Activated naive CD4-positive, alpha-beta T cell treated with anti-CD3 and anti-CD28 coated beads, Interleukin-2, amount 50 U/mL, for 72 hours (primary cell): ENCODE measurements at regions not wholly inside any gene's neighbourhood (a gene's known extent, or its start where the extent isn't known, plus 50 kb on each side); places are given as distances from the start of the nearest gene placed in this dataset.
"Not testable (repeated sequence)": the region's sequence is repeated elsewhere in the genome, so short reads cannot be mapped to it uniquely, and the experiment has no call there.

Source experiments
- ATAC-seq, 2 donors: fragments of 150-1000 bp; cut with Tn5 transposase; 2 replicates each; pipeline ENCODE4 v1.10.0; 2021; ENCODE audit warnings: mild to moderate bottlenecking in 2 of 2, moderate library complexity in 2 of 2
- DNase-seq, 2 donors: peaks; one replicate each; pipeline ENCODE4 v3.0.0; 2021 to 2022; ENCODE audit warnings: low spot score in 2 of 2
- H3K27ac Mint-ChIP-seq, 2 donors: one replicate each; pipeline ENCODE4 v1.8.0; 2022; ENCODE audit warnings: mild to moderate bottlenecking in 2 of 2, mixed read lengths in 2 of 2
- H3K36me3 Mint-ChIP-seq, 2 donors: one replicate each; pipeline ENCODE4 v1.8.0; 2022; ENCODE audit warnings: mixed read lengths in 2 of 2
- H3K9me3 Mint-ChIP-seq, 2 donors: one replicate each; pipeline ENCODE4 v1.8.0; 2022; ENCODE audit warnings: mixed read lengths in 2 of 2

GRCh38 chr17:33908363-33909064 is 346.6 kb upstream of the CCL2 start:
- ATAC-seq = no peak
- H3K36me3 Mint-ChIP-seq = no peaks in the 10 kb centered on the region

DNA sequence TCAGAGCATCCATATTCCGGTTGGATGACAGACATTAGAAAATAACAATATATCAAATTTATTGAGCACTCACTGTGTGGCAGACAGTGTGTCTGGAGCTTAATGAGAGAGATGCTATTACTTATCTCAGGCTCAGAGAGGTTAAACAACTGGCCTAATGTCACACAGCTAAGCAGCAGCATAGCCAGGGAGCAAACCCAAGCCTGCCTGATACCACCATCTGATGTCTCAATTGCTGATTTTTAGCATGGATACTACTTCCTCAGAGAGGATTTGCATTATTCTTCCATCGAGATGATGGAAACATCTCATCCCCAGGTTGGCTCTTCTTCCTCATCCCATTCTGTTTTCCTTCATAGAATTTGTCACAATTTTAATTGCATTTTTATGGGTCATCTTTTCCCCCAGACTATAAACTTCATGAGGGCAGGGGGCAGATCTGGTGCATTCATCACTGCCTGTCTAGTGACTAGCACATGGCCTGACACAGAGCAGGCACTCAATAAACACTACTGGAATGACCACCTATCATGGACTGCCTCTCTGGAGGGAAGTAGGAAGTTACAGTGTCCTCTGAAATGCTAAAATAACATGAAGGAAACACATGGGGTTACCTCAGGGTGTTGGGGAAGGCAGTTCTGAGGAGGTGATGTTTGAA is 344.8 kb upstream of the CCL2 start:
- no peak for DNase-seq
- H3K36me3 Mint-ChIP-seq = no peaks in the 10 kb centered on the region
- H3K9me3 Mint-ChIP-seq = peaks cover 0 to 3% of the 10 kb centered on the region in 2 donors
- no peak for ATAC-seq
- H3K27ac Mint-ChIP-seq = no peak overlapping the region

More at GRCh38 chr17:33908363-33909064, 346.6 kb upstream of the CCL2 start:
- H3K9me3 Mint-ChIP-seq = peaks cover 0 to 3% of the 10 kb centered on the region in 2 donors
- H3K27ac Mint-ChIP-seq = peak overlapping the region in 1 of 2 donors; percentile 9
- DNase-seq = no peak

GRCh38 chr17:33914125-33914524 is 341.0 kb upstream of the CCL2 start:
- no peak for ATAC-seq
- H3K27ac Mint-ChIP-seq = no peak overlapping the region
- H3K36me3 Mint-ChIP-seq = no peaks in the 10 kb centered on the region
- peaks cover 0 to 4% of the 10 kb centered on the region in 2 donors for H3K9me3 Mint-ChIP-seq
- no peak for DNase-seq

- DNase-seq = no peak
- no peaks in the 10 kb centered on the region for H3K9me3 Mint-ChIP-seq
- H3K36me3 Mint-ChIP-seq = no peaks in the 10 kb centered on the region
- no peak for ATAC-seq
- no peak overlapping the region for H3K27ac Mint-ChIP-seq
Measured at GRCh38 chr17:33922971-33923370, 332.1 kb upstream of the CCL2 start.

DNA sequence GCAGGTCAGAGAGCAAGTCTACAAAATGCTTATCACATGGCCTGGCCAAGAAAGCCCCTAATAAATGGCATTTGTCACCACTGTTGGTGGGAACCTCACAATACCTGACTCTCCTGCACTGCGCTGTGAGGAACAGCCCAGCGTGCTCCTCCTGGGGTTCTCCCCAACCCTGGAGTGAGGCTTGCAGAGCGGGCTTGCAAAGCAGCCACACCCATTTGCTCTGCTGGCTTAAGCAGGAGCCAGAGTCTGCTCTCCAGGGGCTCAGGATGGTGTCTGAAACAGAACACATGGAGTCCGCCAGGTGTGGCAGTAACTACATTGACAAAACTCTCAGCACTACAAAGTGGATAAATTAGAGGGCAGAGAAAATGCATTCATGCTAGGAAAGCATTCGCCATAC is 331.0 kb upstream of the CCL2 start:
- no peaks in the 10 kb centered on the region for H3K36me3 Mint-ChIP-seq
- H3K27ac Mint-ChIP-seq = no peak overlapping the region
- no peaks in the 10 kb centered on the region for H3K9me3 Mint-ChIP-seq
- DNase-seq (no peak), ATAC-seq (no peak)

- Mint-ChIP-seq H3K36me3 (no peaks in the 10 kb centered on the region), H3K9me3 (no peaks in the 10 kb centered on the region), H3K27ac (no peak overlapping the region)
- no peak for ATAC-seq
- DNase-seq = no peak
Measured at GRCh38 chr17:33925649-33926048, 329.4 kb upstream of the CCL2 start.

GRCh38 chr17:33927732-33928133 is 327.4 kb upstream of the CCL2 start:
- Mint-ChIP-seq H3K36me3 (no peaks in the 10 kb centered on the region), H3K9me3 (no peaks in the 10 kb centered on the region), H3K27ac (no peak overlapping the region)
- DNase-seq = no peak
- peak in 1 of 2 donors; percentile 64 for ATAC-seq

DNA sequence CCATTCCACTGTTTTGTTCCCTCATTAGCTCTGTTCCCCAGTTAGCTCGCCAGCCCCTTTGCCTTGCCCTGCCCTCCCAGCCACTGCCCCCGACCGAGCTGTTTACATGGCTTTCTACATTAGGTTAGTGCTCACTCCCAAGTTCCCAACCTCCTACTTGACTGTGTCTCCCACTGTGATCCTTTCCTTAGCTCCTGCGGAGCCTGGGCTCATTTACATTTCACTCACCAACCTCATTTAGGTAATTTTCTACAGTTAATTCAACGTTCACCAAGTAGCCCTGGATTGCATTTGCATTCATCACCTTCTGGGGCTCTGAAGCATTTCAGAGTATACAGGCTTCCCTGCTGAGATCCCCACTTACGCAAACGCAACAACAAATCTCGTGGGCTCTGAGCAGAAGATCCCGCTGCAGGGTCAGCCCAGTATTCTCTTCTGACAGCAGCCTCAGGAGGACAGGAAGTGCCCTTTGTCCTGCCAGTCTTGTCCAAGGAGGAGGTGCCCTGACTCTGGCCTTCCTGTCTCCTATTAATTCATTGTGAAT is 325.8 kb upstream of the CCL2 start:
- no peaks in the 10 kb centered on the region for H3K9me3 Mint-ChIP-seq
- no peak overlapping the region for H3K27ac Mint-ChIP-seq
- no peaks in the 10 kb centered on the region for H3K36me3 Mint-ChIP-seq
- ATAC-seq = no peak
- no peak for DNase-seq

DNA sequence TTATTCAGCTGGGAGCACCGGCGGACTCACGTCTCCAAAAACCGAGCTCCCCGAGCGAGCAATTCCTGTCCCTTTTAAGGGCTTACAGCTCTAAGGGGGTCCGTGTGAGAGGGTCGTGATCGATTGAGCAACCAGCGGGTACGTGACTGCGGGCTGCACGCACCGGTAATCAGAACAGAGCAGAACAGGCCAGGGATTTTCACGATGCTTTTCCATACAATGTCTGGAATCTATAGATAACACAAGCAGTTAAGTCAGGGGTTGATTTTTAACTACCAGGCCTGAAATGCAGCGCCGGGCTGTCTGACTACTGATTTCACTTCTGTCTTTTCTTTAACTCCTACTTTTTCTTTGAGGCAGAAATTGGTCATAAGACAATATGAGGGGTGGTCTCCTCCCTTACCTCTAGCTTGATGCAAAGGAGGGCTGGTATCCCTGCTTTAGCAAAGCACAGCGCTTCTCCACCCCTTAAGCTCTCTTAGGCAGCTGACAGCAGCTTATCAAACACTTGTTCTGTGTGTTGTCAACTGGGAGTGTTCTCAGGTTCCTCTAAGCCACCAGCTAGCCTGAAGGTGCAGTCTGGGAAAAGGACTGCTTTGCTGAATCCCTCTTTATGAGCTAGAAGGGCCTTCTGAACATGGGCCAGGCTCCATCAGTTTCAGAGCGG is 323.8 kb upstream of the CCL2 start:
- not testable (repeated sequence) for DNase-seq, H3K36me3 Mint-ChIP-seq, ATAC-seq, H3K27ac Mint-ChIP-seq, H3K9me3 Mint-ChIP-seq

- Mint-ChIP-seq H3K27ac (no peak overlapping the region), H3K9me3 (no peaks in the 10 kb centered on the region)
- no peak for ATAC-seq
Measured at GRCh38 chr17:33932996-33933395, 322.1 kb upstream of the CCL2 start.

DNA sequence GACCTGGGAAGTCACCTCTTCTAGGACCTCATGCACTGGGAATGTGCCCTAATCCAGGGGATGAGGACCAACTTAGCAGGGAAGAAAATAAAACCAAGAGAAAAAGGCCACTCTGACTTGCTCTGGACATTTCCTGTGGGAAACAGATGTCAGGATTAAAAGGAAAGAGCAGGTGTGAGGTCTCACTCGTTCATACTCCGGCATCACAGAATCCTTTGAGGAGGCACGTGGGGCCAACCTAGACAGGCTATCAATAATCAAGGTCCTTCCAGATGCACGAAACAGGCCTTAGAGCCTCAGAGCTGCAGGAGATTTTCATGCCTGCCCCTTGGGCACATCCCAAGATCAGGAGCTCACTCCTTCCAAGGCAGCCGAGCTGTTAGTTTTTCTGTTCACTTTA is 321.5 kb upstream of the CCL2 start:
- Mint-ChIP-seq H3K27ac (no peak overlapping the region), H3K36me3 (no peaks in the 10 kb centered on the region), H3K9me3 (no peaks in the 10 kb centered on the region)
- DNase-seq = no peak
- ATAC-seq = no peak

More at GRCh38 chr17:33932996-33933395, 322.1 kb upstream of the CCL2 start:
- H3K36me3 Mint-ChIP-seq = no peaks in the 10 kb centered on the region
- no peak for DNase-seq

GRCh38 chr17:33934696-33935095 is 320.4 kb upstream of the CCL2 start:
- DNase-seq (no peak), ATAC-seq (no peak)
- H3K27ac Mint-ChIP-seq = no peak overlapping the region
- H3K9me3 Mint-ChIP-seq = no peaks in the 10 kb centered on the region
- H3K36me3 Mint-ChIP-seq = no peaks in the 10 kb centered on the region

- Mint-ChIP-seq H3K9me3 (no peaks in the 10 kb centered on the region), H3K36me3 (no peaks in the 10 kb centered on the region), H3K27ac (no peak overlapping the region)
- no peak for ATAC-seq
- DNase-seq = no peak
Measured at GRCh38 chr17:33935822-33936221, 319.3 kb upstream of the CCL2 start.

DNA sequence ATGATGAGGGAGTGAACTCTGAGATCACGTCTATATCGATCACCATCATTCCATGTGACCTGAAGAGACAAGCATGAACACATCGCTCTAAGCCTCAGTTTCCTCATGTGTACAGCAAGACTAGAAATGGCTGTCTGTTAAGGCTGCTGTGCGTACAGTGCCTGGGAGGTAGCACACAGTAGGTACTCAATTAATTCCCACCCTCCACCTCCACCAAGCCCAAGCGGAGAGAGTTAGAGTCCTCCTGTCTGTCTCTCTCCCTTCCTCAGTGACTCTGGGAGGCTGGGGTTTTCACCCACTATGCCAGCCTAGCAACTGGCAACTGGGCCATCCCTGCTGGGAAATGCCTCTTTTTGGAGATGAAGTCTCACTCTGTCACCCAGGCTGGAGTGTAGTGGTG is 318.3 kb upstream of the CCL2 start:
- no peak for ATAC-seq
- H3K9me3 Mint-ChIP-seq = no peaks in the 10 kb centered on the region

DNA sequence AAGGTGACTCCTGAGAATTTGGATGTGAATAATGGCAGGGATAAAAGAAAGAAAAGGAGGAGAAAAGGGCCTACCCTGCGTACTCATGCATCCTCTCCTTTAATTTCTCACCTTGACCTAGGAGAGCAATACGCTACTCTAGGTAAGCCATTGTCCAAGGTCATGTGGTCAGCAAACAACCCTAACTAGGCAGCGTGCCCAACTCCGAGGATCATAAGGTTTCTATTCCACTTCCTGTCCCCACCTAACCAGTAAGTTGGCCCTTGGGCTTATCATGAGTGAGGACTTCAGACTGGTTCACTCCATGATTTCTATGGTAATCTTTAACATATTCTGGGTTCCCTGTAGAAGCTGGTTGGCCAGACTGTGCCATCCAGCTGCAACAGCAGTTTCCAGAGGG is 315.1 kb upstream of the CCL2 start:
- Mint-ChIP-seq H3K27ac (no peak overlapping the region), H3K36me3 (no peaks in the 10 kb centered on the region), H3K9me3 (no peaks in the 10 kb centered on the region)
- no peak for ATAC-seq
- DNase-seq = no peak

More for the DNA sequence above, 318.3 kb upstream of the CCL2 start:
- Mint-ChIP-seq H3K27ac (no peak overlapping the region), H3K36me3 (no peaks in the 10 kb centered on the region)
- no peak for DNase-seq

GRCh38 chr17:33940769-33941370 is 314.2 kb upstream of the CCL2 start:
- no peaks in the 10 kb centered on the region for H3K9me3 Mint-ChIP-seq
- DNase-seq (no peak), ATAC-seq (no peak)
- H3K36me3 Mint-ChIP-seq = no peaks in the 10 kb centered on the region
- H3K27ac Mint-ChIP-seq = no peak overlapping the region

DNA sequence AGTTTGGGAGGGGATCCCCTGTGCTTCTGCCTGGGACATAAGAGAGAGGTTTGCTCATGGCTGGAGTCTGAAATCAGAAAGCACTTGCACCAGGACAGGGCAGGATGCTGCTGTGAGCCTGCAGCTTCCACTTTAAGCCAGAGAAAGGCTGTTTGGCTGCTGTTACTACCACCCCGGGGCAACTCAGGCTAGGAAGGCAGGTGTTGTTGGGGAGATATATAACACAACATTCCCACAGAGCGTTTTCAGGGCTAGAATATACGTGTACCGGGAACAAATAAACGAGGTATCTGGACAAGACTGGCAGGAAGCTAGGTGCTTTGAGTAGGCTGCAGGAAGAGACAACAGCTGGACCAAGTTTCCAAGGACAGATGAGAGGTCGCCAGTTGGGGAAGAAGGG is 313.3 kb upstream of the CCL2 start:
- DNase-seq (no peak), ATAC-seq (no peak)
- H3K27ac Mint-ChIP-seq = no peak overlapping the region
- H3K9me3 Mint-ChIP-seq = no peaks in the 10 kb centered on the region
- H3K36me3 Mint-ChIP-seq = no peaks in the 10 kb centered on the region
